ENCODE measurements at regions not wholly inside any gene's neighbourhood (a gene's known extent, or its start where the extent isn't known, plus 50 kb on each side); places are given as distances from the start of the nearest gene placed in this dataset.

- DNase-seq, result peak in 1 of 6 donors; percentile 43
- H3K4me3 ChIP-seq, result no peak overlapping the region
- no peak for FAIRE-seq
- no peaks in the 10 kb centered on the region for H3K27me3 ChIP-seq
- ATAC-seq, result no peak
- H3K4me1 ChIP-seq, result peaks cover 17 to 22% (median 18%) of the 10 kb centered on the region in 3 donors
- H3K36me3 ChIP-seq, result no peaks in the 10 kb centered on the region
- 94 to 96% methylated on average over 25 to 26 of the region's 26 CpGs for WGBS, 2 donors
- intact Hi-C loops (cut with DNase I), result no loop called here
- H3K9me3 ChIP-seq, result no peaks in the 10 kb centered on the region
- TF ChIP-seq, protein P1, sequence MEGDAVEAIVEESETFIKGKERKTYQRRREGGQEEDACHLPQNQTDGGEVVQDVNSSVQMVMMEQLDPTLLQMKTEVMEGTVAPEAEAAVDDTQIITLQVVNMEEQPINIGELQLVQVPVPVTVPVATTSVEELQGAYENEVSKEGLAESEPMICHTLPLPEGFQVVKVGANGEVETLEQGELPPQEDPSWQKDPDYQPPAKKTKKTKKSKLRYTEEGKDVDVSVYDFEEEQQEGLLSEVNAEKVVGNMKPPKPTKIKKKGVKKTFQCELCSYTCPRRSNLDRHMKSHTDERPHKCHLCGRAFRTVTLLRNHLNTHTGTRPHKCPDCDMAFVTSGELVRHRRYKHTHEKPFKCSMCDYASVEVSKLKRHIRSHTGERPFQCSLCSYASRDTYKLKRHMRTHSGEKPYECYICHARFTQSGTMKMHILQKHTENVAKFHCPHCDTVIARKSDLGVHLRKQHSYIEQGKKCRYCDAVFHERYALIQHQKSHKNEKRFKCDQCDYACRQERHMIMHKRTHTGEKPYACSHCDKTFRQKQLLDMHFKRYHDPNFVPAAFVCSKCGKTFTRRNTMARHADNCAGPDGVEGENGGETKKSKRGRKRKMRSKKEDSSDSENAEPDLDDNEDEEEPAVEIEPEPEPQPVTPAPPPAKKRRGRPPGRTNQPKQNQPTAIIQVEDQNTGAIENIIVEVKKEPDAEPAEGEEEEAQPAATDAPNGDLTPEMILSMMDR (IDR thresholded peaks at IDR 0.05), result no peak
- peak overlapping the region; percentile 46 to 76 (median 67) for H3K27ac ChIP-seq
These were observed 116.5 kb upstream of the OTOS start for GRCh38 chr2:240256704-240257637.

GRCh38 chr2:240257940-240258580, 117.6 kb upstream of the OTOS start:
- ATAC-seq (no peak), FAIRE-seq (no peak), DNase-seq (peak in 2 of 6 donors; percentile 54 to 64)
- intact Hi-C loops (cut with DNase I), result no loop called here
- H3K27ac ChIP-seq, result peak overlapping the region in 3 of 4 donors; percentile 42 to 84 (median 48)
- H3K4me1 ChIP-seq, result peaks cover 14 to 22% (median 16%) of the 10 kb centered on the region in 3 donors
- 97% methylated on average over 23 of the region's 23 CpGs for WGBS, 2 donors
- H3K9me3 ChIP-seq, result no peaks in the 10 kb centered on the region
- no peak overlapping the region for H3K4me3 ChIP-seq
- H3K27me3 ChIP-seq, result no peaks in the 10 kb centered on the region
- TF ChIP-seq, protein P1 (IDR thresholded peaks at IDR 0.05), result no peak
- no peaks in the 10 kb centered on the region for H3K36me3 ChIP-seq

DNA sequence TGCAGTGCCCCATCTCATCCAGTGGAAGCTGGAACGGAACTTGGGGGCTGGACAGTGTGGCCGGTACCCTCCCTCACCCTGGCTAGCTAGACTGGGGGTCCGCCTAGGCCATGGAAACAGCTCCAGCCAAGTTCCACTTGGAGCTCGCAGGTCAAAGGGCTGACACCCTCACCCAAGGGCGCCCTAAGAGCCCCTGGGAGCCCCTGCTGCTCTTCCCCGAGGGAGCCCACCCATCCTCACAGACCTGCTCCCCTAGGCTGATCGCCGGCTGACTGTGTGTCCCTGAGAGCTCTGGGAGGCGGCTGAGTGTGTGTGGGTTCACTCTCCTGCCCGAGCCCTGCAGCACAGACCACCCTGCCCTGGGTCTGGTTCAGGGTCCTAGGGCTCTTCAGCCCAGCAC, 118.2 kb upstream of the OTOS start:
- no peak for FAIRE-seq
- Histone ChIP-seq H3K4me3 (no peak overlapping the region), H3K36me3 (no peaks in the 10 kb centered on the region), H3K9me3 (no peaks in the 10 kb centered on the region), H3K4me1 (peaks cover 14 to 22% (median 16%) of the 10 kb centered on the region in 3 donors), H3K27ac (peak overlapping the region; percentile 42 to 84 (median 66)), H3K27me3 (no peaks in the 10 kb centered on the region)
- ATAC-seq, result no peak
- intact Hi-C loops (cut with DNase I), result no loop called here
- no peak for DNase-seq
- TF ChIP-seq, protein P1 (IDR thresholded peaks at IDR 0.05), result no peak
- WGBS, 2 donors, result 89 to 95% methylated on average over 9 to 10 of the region's 10 CpGs

DNA sequence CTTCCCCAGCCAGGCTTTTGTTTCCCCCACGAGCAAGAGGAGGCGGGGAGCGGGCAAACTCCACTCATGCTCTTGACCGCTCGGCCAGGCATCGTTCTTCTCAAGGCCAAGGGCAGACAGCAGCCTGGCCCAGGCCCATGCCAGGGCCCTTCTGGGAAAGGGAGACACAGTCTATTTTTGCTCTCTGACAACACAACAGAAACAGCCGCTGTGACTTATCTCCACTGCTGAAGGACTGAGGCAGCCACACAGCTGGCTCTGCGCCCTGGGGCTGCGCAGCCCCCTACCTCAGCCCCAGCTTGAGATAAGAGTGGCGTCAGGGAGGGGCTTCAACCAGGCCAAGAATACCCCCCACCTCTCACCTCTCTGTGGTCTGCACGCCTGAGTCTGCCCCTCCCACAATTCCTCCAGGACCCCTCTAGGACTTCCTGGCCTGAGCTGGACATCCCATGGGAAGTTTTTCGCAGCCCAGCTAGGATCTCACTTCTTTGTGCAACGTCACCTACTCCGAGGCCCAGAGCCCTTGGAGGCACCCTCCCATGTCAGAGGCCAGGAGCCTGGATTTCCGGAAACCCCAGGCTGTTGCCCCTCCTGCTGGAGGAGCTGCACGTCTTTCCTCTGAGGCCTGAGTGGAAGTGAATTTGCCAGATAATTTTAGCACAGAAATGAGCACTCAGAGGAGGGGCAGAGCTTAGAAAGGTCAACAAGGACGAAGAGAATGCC, 118.9 kb upstream of the OTOS start:
- WGBS, 2 donors, result 20 to 21% methylated on average over 17 of the region's 17 CpGs
- Histone ChIP-seq H3K36me3 (no peaks in the 10 kb centered on the region), H3K27me3 (no peaks in the 10 kb centered on the region), H3K9me3 (no peaks in the 10 kb centered on the region), H3K4me3 (no peak overlapping the region), H3K27ac (peak overlapping the region; percentile 42 to 84 (median 66)), H3K4me1 (peaks cover 14 to 22% (median 16%) of the 10 kb centered on the region in 3 donors)
- DNase-seq, result peak; percentile 73 to 92 (median 85)
- intact Hi-C loops (cut with DNase I), result no loop called here
- FAIRE-seq, result no peak
- TF ChIP-seq, protein P1 (IDR thresholded peaks at IDR 0.05), result no peak
- peak; percentile 77 to 90 (median 88) for ATAC-seq

All from pancreas (tissue), 10 donors.